Thyroid gland (tissue), 4 donors: ENCODE measurements at regions not wholly inside any gene's neighbourhood (a gene's known extent, or its start where the extent isn't known, plus 50 kb on each side); places are given as distances from the start of the nearest gene placed in this dataset.

Experiments used
- DNase-seq, 2 donors: peaks; one replicate each; pipeline ENCODE4 v3.0.0-alpha.2; 2019
- H3K27ac ChIP-seq, 3 donors: fragments of 200-600 bp; sonication (generic); 1 replicate in 2 of 3; 2 replicates in 1 of 3; pipeline ENCODE4 v1.5.1; 2016 to 2019; ENCODE audit warnings: mild to moderate bottlenecking in 1 of 3, moderate library complexity in 1 of 3
- H3K27me3 ChIP-seq: fragments of 200-600 bp; sonication (generic); one replicate; pipeline ENCODE4 v1.5.1; 2019
- H3K36me3 ChIP-seq, 2 donors: fragments of 200-600 bp; sonication (generic); one replicate each; pipeline ENCODE4 v1.5.1; 2016 to 2019
- H3K4me1 ChIP-seq, 2 donors: fragments of 200-600 bp; sonication (generic); one replicate each; pipeline ENCODE4 v1.5.1; 2017 to 2019
- H3K4me3 ChIP-seq, 3 donors: fragments of 200-600 bp; sonication (generic); replicated peaks in 1 of 3; 1 replicate in 2 of 3; 2 replicates in 1 of 3; pipeline ENCODE4 v1.5.1; 2016; ENCODE audit warnings: mild to moderate bottlenecking in 1 of 3
- H3K9me3 ChIP-seq: fragments of 200-600 bp; sonication (generic); one replicate; pipeline ENCODE4 v1.5.1; 2017
- POLR2A ChIP-seq, 2 donors: fragments of 450-650 bp; IDR thresholded peaks; one replicate each; pipeline ENCODE4 v1.6.1; 2017; ENCODE audit warnings: antibody characterized with exemption in 2 of 2, mild to moderate bottlenecking in 2 of 2, moderate library complexity in 1 of 2
- whole genome bisulfite sequencing, 2 donors: methylation state at CpG; one replicate each; pipeline ENCODE4 v1.1.5; 2017; 5-methylcytosine and 5-hydroxymethylcytosine counted together
- intact Hi-C: fragments of 100-400 bp; cut with DNase I; formaldehyde crosslinking; loops from one replicate; pipeline ENCODE4 v1.15.1; 2023
- TF ChIP-seq, protein P1 (sequence below), 6 experiments: fragments of 200-600 bp in 3 of 6; fragments of 450-650 bp in 3 of 6; sonication (generic) in 3 of 6; IDR thresholded peaks; one replicate each; pipeline ENCODE4 v1.5.1; 2016 to 2019; ENCODE audit warnings: antibody characterized with exemption in 6 of 6, mild to moderate bottlenecking in 2 of 6, inconsistent platforms in 1 of 6, moderate library complexity in 1 of 6

DNA sequence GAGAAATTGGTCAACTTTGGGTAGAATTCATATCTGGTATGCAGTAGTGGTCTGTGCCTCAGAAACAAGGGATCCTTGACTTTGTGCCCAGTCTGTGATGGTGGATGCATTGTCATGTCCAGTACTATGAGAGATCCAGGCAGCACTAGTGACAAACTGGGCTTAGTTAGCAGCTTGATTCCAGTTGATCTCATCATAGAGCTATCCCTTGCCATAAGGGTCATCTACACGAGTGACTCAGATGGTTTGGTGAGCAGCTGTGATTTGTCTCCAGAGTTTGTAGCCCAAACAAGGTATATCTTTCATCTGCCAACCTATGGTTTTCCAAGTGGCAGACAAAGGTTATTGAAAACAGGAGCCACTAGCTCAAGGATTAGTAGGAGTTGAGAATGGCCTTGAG, 298.8 kb downstream of the GBA3 start:
- H3K27me3 ChIP-seq, result no peaks in the 10 kb centered on the region
- intact Hi-C loops, result no loop called here
- no peaks in the 10 kb centered on the region for H3K36me3 ChIP-seq

DNA sequence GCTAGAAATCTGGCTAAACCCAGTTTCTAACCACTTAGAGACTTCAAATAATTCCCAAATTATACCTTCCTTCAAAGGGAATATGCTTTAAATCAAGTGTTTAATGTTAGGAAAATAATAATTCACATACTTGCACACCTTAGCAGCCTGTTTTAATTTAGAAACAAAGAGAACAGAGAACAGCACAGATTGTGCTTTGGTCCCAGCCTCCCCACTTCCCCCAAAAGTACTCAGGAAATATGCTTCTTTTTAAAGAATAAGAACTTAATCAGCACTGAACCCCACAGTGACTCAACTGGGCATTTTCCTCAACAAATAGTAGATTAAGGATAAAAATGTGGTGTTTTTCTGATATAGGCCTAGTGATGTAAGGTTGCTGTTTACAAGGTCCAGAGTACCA, 295.8 kb downstream of the GBA3 start:
- Histone ChIP-seq H3K36me3 (no peaks in the 10 kb centered on the region), H3K4me1 (no peaks in the 10 kb centered on the region), H3K4me3 (no peak overlapping the region), H3K27ac (no peak overlapping the region), H3K27me3 (no peaks in the 10 kb centered on the region), H3K9me3 (no peaks in the 10 kb centered on the region)
- TF ChIP-seq POLR2A (IDR thresholded peaks at IDR 0.05), result no peak
- TF ChIP-seq, protein P1, sequence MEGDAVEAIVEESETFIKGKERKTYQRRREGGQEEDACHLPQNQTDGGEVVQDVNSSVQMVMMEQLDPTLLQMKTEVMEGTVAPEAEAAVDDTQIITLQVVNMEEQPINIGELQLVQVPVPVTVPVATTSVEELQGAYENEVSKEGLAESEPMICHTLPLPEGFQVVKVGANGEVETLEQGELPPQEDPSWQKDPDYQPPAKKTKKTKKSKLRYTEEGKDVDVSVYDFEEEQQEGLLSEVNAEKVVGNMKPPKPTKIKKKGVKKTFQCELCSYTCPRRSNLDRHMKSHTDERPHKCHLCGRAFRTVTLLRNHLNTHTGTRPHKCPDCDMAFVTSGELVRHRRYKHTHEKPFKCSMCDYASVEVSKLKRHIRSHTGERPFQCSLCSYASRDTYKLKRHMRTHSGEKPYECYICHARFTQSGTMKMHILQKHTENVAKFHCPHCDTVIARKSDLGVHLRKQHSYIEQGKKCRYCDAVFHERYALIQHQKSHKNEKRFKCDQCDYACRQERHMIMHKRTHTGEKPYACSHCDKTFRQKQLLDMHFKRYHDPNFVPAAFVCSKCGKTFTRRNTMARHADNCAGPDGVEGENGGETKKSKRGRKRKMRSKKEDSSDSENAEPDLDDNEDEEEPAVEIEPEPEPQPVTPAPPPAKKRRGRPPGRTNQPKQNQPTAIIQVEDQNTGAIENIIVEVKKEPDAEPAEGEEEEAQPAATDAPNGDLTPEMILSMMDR (IDR thresholded peaks at IDR 0.05), result no peak
- no peak for DNase-seq
- intact Hi-C loops, result no loop called here

More for the DNA sequence above, 298.8 kb downstream of the GBA3 start:
- 63 to 64% methylated on average over 1 of the region's 1 CpG for WGBS, 2 donors
- Histone ChIP-seq H3K4me1 (no peaks in the 10 kb centered on the region), H3K27ac (no peak overlapping the region), H3K4me3 (no peak overlapping the region), H3K9me3 (no peaks in the 10 kb centered on the region)
- TF ChIP-seq, protein P1 (IDR thresholded peaks at IDR 0.05), result no peak
- no peak for TF ChIP-seq POLR2A (IDR thresholded peaks at IDR 0.05)
- no peak for DNase-seq

DNA sequence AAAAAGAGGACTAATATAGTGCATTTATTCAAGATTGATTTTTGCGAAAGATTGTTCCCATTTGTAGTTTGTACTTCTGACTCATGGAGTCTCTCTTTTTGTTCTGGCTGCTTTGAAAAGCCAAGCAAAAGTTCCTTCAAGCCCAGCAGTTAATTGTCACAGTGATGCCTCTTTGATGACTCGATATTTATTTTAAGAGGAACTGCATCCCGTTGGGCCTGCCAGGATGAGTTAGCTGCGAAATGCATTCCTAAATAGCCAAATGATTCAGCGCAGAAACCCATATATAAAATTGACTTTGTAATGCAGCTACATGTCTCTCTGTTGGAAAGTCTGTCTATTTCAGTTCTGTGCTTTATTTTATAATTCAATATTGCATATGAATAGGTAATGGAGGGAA, 295.1 kb downstream of the GBA3 start:
- WGBS, 2 donors, result 72 to 79% methylated on average over 5 of the region's 5 CpGs
- intact Hi-C loops, result no loop called here

DNA sequence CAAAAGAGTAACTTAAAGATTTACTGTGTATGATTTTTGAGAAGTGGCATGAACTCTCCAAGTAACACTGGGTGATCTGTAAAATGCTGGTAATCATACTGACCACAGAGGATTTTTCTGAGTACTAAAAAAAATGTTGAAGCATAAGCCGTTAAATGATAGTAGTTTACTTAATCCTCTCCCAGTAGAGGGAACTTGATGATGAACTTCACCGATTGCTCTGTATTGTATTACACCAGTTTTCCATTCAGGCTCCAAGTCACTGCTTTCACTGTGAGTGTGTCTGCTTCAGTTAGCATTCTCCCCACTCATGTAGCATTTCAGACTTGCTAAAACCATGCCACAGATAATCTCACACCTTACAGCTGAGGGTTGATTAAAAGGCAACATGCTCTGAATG, 294.1 kb downstream of the GBA3 start:
- H3K27me3 ChIP-seq, result no peaks in the 10 kb centered on the region
- no peaks in the 10 kb centered on the region for H3K4me1 ChIP-seq
- TF ChIP-seq POLR2A (IDR thresholded peaks at IDR 0.05), result no peak
- TF ChIP-seq, protein P1 (IDR thresholded peaks at IDR 0.05), result no peak
- no peak for DNase-seq
- H3K4me3 ChIP-seq, result no peak overlapping the region
- 72 to 81% methylated on average over 2 of the region's 2 CpGs for WGBS, 2 donors
- H3K9me3 ChIP-seq, result no peaks in the 10 kb centered on the region
- no peak overlapping the region for H3K27ac ChIP-seq
- H3K36me3 ChIP-seq, result no peaks in the 10 kb centered on the region
- intact Hi-C loops, result no loop called here

More for the DNA sequence above, 295.1 kb downstream of the GBA3 start:
- H3K4me1 ChIP-seq, result no peaks in the 10 kb centered on the region
- no peaks in the 10 kb centered on the region for H3K9me3 ChIP-seq
- no peaks in the 10 kb centered on the region for H3K27me3 ChIP-seq
- no peak for DNase-seq
- no peaks in the 10 kb centered on the region for H3K36me3 ChIP-seq
- no peak overlapping the region for H3K4me3 ChIP-seq
- TF ChIP-seq POLR2A (IDR thresholded peaks at IDR 0.05), result no peak
- TF ChIP-seq, protein P1 (IDR thresholded peaks at IDR 0.05), result no peak
- H3K27ac ChIP-seq, result no peak overlapping the region

DNA sequence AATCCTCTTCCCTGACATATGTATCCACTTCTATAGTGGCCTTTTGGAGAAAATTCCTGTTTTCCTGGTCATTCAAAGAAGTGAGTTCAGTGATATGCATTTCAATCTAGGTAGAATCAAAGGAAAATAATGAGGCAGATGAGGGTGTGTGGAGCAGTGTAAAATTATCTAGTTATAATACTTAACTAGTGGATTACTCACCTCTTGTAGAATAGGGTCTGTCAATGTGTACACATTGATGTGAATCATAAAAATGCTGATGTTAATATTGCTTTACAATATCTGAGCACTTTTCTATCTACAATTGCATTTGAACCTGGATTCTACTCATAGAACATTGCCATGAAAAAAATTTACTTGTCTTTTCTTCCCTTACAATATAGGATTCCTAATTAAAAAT, 293.5 kb downstream of the GBA3 start:
- DNase-seq, result no peak
- no peaks in the 10 kb centered on the region for H3K4me1 ChIP-seq
- no peaks in the 10 kb centered on the region for H3K27me3 ChIP-seq
- no peak overlapping the region for H3K27ac ChIP-seq
- no peaks in the 10 kb centered on the region for H3K36me3 ChIP-seq
- intact Hi-C loops, result no loop called here
- TF ChIP-seq, protein P1 (IDR thresholded peaks at IDR 0.05), result no peak
- TF ChIP-seq POLR2A (IDR thresholded peaks at IDR 0.05), result no peak
- H3K9me3 ChIP-seq, result no peaks in the 10 kb centered on the region
- H3K4me3 ChIP-seq, result no peak overlapping the region
